IMR-90 (cell line): ENCODE measurements at regions not wholly inside any gene's neighbourhood (a gene's known extent, or its start where the extent isn't known, plus 50 kb on each side); places are given as distances from the start of the nearest gene placed in this dataset.

ENCODE experiments used
- ATAC-seq: fragments of 200-7000 bp; cut with Tn5 transposase; 2 replicates; pipeline ENCODE4 v1.9.1; 2020; ENCODE audit warnings: low read depth, mild to moderate bottlenecking, moderate library complexity
- BruUV-seq: library from RNA; stranded (reverse); fragments of 400-500 nt; replicated peaks from 2 replicates; lab custom pipeline; 2021; lab: Mats Ljungman, UMichigan
- CTCF ChIA-PET: fragments of 300-600 bp; formaldehyde crosslinking; extraction: SDS; loops from one replicate; lab custom pipeline; 2021; ENCODE audit warnings: antibody characterized with exemption; lab: Yijun Ruan, JAX
- POLR2A ChIA-PET: fragments of 300-600 bp; sonication (Branson Sonifier 250); formaldehyde crosslinking; loops from one replicate; lab custom pipeline; 2022; ENCODE audit warnings: antibody characterized with exemption; ENCODE audit not compliant: unreplicated experiment; lab: Charles Lee
- DNase-seq: peaks from one replicate; pipeline ENCODE4 v3.0.0; 2013
- H2AFZ ChIP-seq: replicated peaks from 2 replicates; pipeline ENCODE3; 2013; ENCODE audit warnings: low read length, mild to moderate bottlenecking; ENCODE audit not compliant: poor library complexity
- H2AK5ac ChIP-seq: 2 replicates; pipeline ENCODE4 v1.6.1; 2013; ENCODE audit warnings: low read depth, low read length, inconsistent platforms
- H2AK9ac ChIP-seq: replicated peaks from 2 replicates; pipeline ENCODE3; 2013; ENCODE audit warnings: mild to moderate bottlenecking, low read depth, low read length, moderate library complexity; ENCODE audit not compliant: poor library complexity
- H2BK120ac ChIP-seq: 2 replicates; pipeline ENCODE4 v1.6.1; 2013; ENCODE audit warnings: low read depth, low read length, inconsistent platforms
- H2BK15ac ChIP-seq: 3 replicates; pipeline ENCODE4 v1.6.1; 2013; ENCODE audit warnings: low read depth, low read length, inconsistent platforms
- H2BK20ac ChIP-seq: 2 replicates; pipeline ENCODE4 v1.6.1; 2013; ENCODE audit warnings: low read depth, mild to moderate bottlenecking, inconsistent platforms, low read length, moderate library complexity
- H2BK5ac ChIP-seq: 2 replicates; pipeline ENCODE4 v1.6.1; 2013; ENCODE audit warnings: mild to moderate bottlenecking, low read depth, low read length, inconsistent platforms; ENCODE audit not compliant: poor library complexity, severe bottlenecking
- H3K14ac ChIP-seq: replicated peaks from 2 replicates; pipeline ENCODE4 v1.6.1; 2013; ENCODE audit warnings: low read depth, low read length, inconsistent platforms
- H3K18ac ChIP-seq: 2 replicates; pipeline ENCODE4 v1.6.1; 2013; ENCODE audit warnings: low read depth, low read length, control low read depth
- H3K23ac ChIP-seq: 2 replicates; pipeline ENCODE4 v1.6.1; 2013; ENCODE audit warnings: low read depth, low read length, inconsistent platforms
- H3K27ac ChIP-seq: 2 replicates; pipeline ENCODE4 v1.5.1; 2013; ENCODE audit warnings: mild to moderate bottlenecking, control low read depth, low read length; ENCODE audit not compliant: insufficient read depth
- H3K27me3 ChIP-seq: 2 replicates; pipeline ENCODE4 v1.6.1; 2013; ENCODE audit warnings: low read length; ENCODE audit not compliant: control insufficient read depth, insufficient read depth
- H3K36me3 ChIP-seq: 2 replicates; pipeline ENCODE4 v1.6.1; 2013; ENCODE audit warnings: low read length, mixed read lengths; ENCODE audit not compliant: control insufficient read depth, insufficient read depth
- H3K4ac ChIP-seq: 2 replicates; pipeline ENCODE4 v1.6.1; 2013; ENCODE audit warnings: low read depth, low read length, inconsistent platforms
- H3K4me1 ChIP-seq: 2 replicates; pipeline ENCODE4 v1.6.1; 2013; ENCODE audit warnings: low read length, mixed read lengths; ENCODE audit not compliant: control insufficient read depth, insufficient read depth
- H3K4me2 ChIP-seq: 2 replicates; pipeline ENCODE4 v1.6.1; 2013; ENCODE audit warnings: low read depth, mild to moderate bottlenecking, control low read depth, low read length, moderate library complexity
- H3K4me3 ChIP-seq: 2 replicates; pipeline ENCODE4 v1.5.1; 2013; ENCODE audit warnings: low read depth, mild to moderate bottlenecking, control low read depth, low read length, moderate library complexity; ENCODE audit not compliant: insufficient read depth
- H3K56ac ChIP-seq: 2 replicates; pipeline ENCODE4 v1.6.1; 2013; ENCODE audit warnings: low read length, inconsistent platforms; ENCODE audit not compliant: insufficient read depth; ENCODE audit errors: extremely low read depth
- H3K79me1 ChIP-seq, 2 experiments: 2 replicates each; pipeline ENCODE4 v1.6.1; 2013; ENCODE audit warnings: low read length in 2 of 2, inconsistent platforms in 1 of 2, low read depth in 1 of 2
- H3K9ac ChIP-seq: 2 replicates; pipeline ENCODE4 v1.6.1; 2013; ENCODE audit warnings: low read depth, low read length, control low read depth
- H3K9me1 ChIP-seq: 2 replicates; pipeline ENCODE4 v1.6.1; 2013; ENCODE audit warnings: low read length, inconsistent platforms; ENCODE audit not compliant: insufficient read depth
- H3K9me3 ChIP-seq: 2 replicates; pipeline ENCODE4 v1.6.1; 2013; ENCODE audit warnings: low read length; ENCODE audit not compliant: control insufficient read depth, insufficient read depth
- H4K20me1 ChIP-seq: 2 replicates; pipeline ENCODE4 v1.6.1; 2013; ENCODE audit warnings: low read length, inconsistent platforms; ENCODE audit not compliant: insufficient read depth
- H4K5ac ChIP-seq: 2 replicates; pipeline ENCODE4 v1.6.1; 2013; ENCODE audit warnings: mild to moderate bottlenecking, low read depth, low read length, control low read depth
- H4K8ac ChIP-seq, 2 experiments: 2 replicates each; pipeline ENCODE4 v1.6.1; 2013; ENCODE audit warnings: low read depth in 2 of 2, low read length in 2 of 2, control low read depth in 1 of 2, inconsistent platforms in 1 of 2
- H4K91ac ChIP-seq: 2 replicates; pipeline ENCODE4 v1.6.1; 2013; ENCODE audit warnings: low read depth, low read length, inconsistent platforms; ENCODE audit not compliant: insufficient read depth
- CEBPB ChIP-seq: IDR thresholded peaks from 2 replicates; pipeline ENCODE4 v1.6.1; 2012; ENCODE audit warnings: low read depth, low read length, improper control_type of control experiment
- CHD1 ChIP-seq: IDR thresholded peaks from 2 replicates; pipeline ENCODE4 v1.6.1; 2012; ENCODE audit warnings: low read depth, low read length, improper control_type of control experiment
- FOS ChIP-seq: fragments of 150-350 bp; IDR thresholded peaks from 2 replicates; pipeline ENCODE4 v1.6.1; 2016; ENCODE audit warnings: low read depth, low read length
- MAFK ChIP-seq: IDR thresholded peaks from 2 replicates; pipeline ENCODE4 v1.6.1; 2012; ENCODE audit warnings: low read depth, low read length, improper control_type of control experiment
- WGBS, 2 experiments: methylation state at CpG; one replicate each; pipeline versions ENCODE4 v1.1.5 to v1.1.7; 2013; ENCODE audit warnings: missing lambda C conversion rate in 2 of 2; ENCODE audit not compliant: insufficient read length in 1 of 2; ENCODE audit errors: extremely low coverage in 2 of 2; 5-methylcytosine and 5-hydroxymethylcytosine counted together
- dilution Hi-C: fragments of 300-500 bp; cut with HindIII; formaldehyde crosslinking; loops from one replicate; pipeline ENCODE4 v1.14.3; 2018; ENCODE audit warnings: low sequenced_read_pairs; ENCODE audit not compliant: unreplicated experiment
- in situ Hi-C: fragments of 300-500 bp; cut with MboI; formaldehyde crosslinking; loops from 3 replicates; pipeline ENCODE4 v1.14.3; 2019; ENCODE audit warnings: low sequenced_read_pairs, inconsistent platforms, mixed read lengths
- intact Hi-C: fragments of 100-400 bp; cut with micrococcal nuclease; formaldehyde crosslinking; loops from 2 replicates; pipeline ENCODE4 v1.10.0; 2022

GRCh38 chr3:180402471-180403073 is 199.4 kb upstream of the TTC14 start:
- no peak overlapping the region for H4K5ac ChIP-seq
- no TSS peak for BruUV-seq
- H2AK9ac ChIP-seq = no peak overlapping the region
- H2AFZ ChIP-seq = no peak overlapping the region
- dilution Hi-C loops (no loop called here), in situ Hi-C loops (no loop called here), intact Hi-C loops (no loop called here)
- no peak overlapping the region for H2BK20ac ChIP-seq
- TF ChIP-seq MAFK (no peak), CHD1 (no peak), CEBPB (no peak), FOS (no peak)
- H4K20me1 ChIP-seq = no peaks in the 10 kb centered on the region
- no peak overlapping the region for H2BK120ac ChIP-seq
- no peaks in the 10 kb centered on the region for H3K27me3 ChIP-seq
- no peak overlapping the region for H2BK15ac ChIP-seq
- H3K4me2 ChIP-seq = no peak overlapping the region
- no peaks in the 10 kb centered on the region for H3K9me1 ChIP-seq
- CTCF ChIA-PET = no interaction called here
- H3K9me3 ChIP-seq = no peaks in the 10 kb centered on the region
- no peak overlapping the region for H3K23ac ChIP-seq
- no peak overlapping the region for H3K56ac ChIP-seq
- no peak overlapping the region for H2BK5ac ChIP-seq
- H3K4ac ChIP-seq = no peak overlapping the region
- H3K14ac ChIP-seq = no peak overlapping the region
- no CpG with 5 or more reads among the region's 2 CpGs for WGBS, 2 experiments
- H3K79me1 ChIP-seq = no peaks in the 10 kb centered on the region
- DNase-seq (no peak), ATAC-seq (no peak)
- POLR2A ChIA-PET = no interaction called here
- no peak overlapping the region for H3K27ac ChIP-seq
- no peak overlapping the region for H2AK5ac ChIP-seq
- H4K91ac ChIP-seq = no peak overlapping the region
- no peak overlapping the region for H4K8ac ChIP-seq
- H3K9ac ChIP-seq = no peak overlapping the region
- H3K18ac ChIP-seq = no peak overlapping the region
- H3K4me1 ChIP-seq = no peaks in the 10 kb centered on the region
- H3K36me3 ChIP-seq = no peaks in the 10 kb centered on the region
- no peak overlapping the region for H3K4me3 ChIP-seq
